A673 (cell line): ENCODE measurements at regions not wholly inside any gene's neighbourhood (a gene's known extent, or its start where the extent isn't known, plus 50 kb on each side); places are given as distances from the start of the nearest gene placed in this dataset.

Source experiments
- EZH2 ChIP-seq: fragments of 200-600 bp; sonication (generic); IDR thresholded peaks from 2 replicates; pipeline ENCODE4 v1.6.1; 2017; ENCODE audit warnings: borderline replicate concordance, low read depth, mild to moderate bottlenecking, mixed read lengths, antibody characterized with exemption, low read length; ENCODE audit not compliant: poor library complexity, severe bottlenecking
- TF ChIP-seq, protein P1 (sequence below): fragments of 300-800, 200-600 bp; sonication (generic); conservative IDR thresholded peaks from 2 replicates; pipeline ENCODE4 v1.5.1; 2017; ENCODE audit warnings: low read depth, mild to moderate bottlenecking, antibody characterized with exemption, low read length, moderate library complexity, mixed read lengths

- TF ChIP-seq, protein P1, sequence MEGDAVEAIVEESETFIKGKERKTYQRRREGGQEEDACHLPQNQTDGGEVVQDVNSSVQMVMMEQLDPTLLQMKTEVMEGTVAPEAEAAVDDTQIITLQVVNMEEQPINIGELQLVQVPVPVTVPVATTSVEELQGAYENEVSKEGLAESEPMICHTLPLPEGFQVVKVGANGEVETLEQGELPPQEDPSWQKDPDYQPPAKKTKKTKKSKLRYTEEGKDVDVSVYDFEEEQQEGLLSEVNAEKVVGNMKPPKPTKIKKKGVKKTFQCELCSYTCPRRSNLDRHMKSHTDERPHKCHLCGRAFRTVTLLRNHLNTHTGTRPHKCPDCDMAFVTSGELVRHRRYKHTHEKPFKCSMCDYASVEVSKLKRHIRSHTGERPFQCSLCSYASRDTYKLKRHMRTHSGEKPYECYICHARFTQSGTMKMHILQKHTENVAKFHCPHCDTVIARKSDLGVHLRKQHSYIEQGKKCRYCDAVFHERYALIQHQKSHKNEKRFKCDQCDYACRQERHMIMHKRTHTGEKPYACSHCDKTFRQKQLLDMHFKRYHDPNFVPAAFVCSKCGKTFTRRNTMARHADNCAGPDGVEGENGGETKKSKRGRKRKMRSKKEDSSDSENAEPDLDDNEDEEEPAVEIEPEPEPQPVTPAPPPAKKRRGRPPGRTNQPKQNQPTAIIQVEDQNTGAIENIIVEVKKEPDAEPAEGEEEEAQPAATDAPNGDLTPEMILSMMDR = no peak
- no peak for TF ChIP-seq EZH2
Measured at GRCh38 chr3:16813336-16813735, 71.4 kb upstream of the PLCL2 start.
